IMR-90 (cell line): ENCODE measurements at regions not wholly inside any gene's neighbourhood (a gene's known extent, or its start where the extent isn't known, plus 50 kb on each side); places are given as distances from the start of the nearest gene placed in this dataset.

Experiments
- ATAC-seq: fragments of 200-7000 bp; cut with Tn5 transposase; 2 replicates; pipeline ENCODE4 v1.9.1; 2020; ENCODE audit warnings: low read depth, mild to moderate bottlenecking, moderate library complexity
- BruUV-seq: library from RNA; stranded (reverse); fragments of 400-500 nt; replicated peaks from 2 replicates; lab custom pipeline; 2021; lab: Mats Ljungman, UMichigan
- CTCF ChIA-PET: fragments of 300-600 bp; formaldehyde crosslinking; extraction: SDS; loops from one replicate; lab custom pipeline; 2021; ENCODE audit warnings: antibody characterized with exemption; lab: Yijun Ruan, JAX
- POLR2A ChIA-PET: fragments of 300-600 bp; sonication (Branson Sonifier 250); formaldehyde crosslinking; loops from one replicate; lab custom pipeline; 2022; ENCODE audit warnings: antibody characterized with exemption; ENCODE audit not compliant: unreplicated experiment; lab: Charles Lee
- DNase-seq: peaks from one replicate; pipeline ENCODE4 v3.0.0; 2013
- H2AFZ ChIP-seq: replicated peaks from 2 replicates; pipeline ENCODE3; 2013; ENCODE audit warnings: low read length, mild to moderate bottlenecking; ENCODE audit not compliant: poor library complexity
- H2AK5ac ChIP-seq: 2 replicates; pipeline ENCODE4 v1.6.1; 2013; ENCODE audit warnings: low read depth, low read length, inconsistent platforms
- H2AK9ac ChIP-seq: replicated peaks from 2 replicates; pipeline ENCODE3; 2013; ENCODE audit warnings: mild to moderate bottlenecking, low read depth, low read length, moderate library complexity; ENCODE audit not compliant: poor library complexity
- H2BK120ac ChIP-seq: 2 replicates; pipeline ENCODE4 v1.6.1; 2013; ENCODE audit warnings: low read depth, low read length, inconsistent platforms
- H2BK15ac ChIP-seq: 3 replicates; pipeline ENCODE4 v1.6.1; 2013; ENCODE audit warnings: low read depth, low read length, inconsistent platforms
- H2BK20ac ChIP-seq: 2 replicates; pipeline ENCODE4 v1.6.1; 2013; ENCODE audit warnings: low read depth, mild to moderate bottlenecking, inconsistent platforms, low read length, moderate library complexity
- H2BK5ac ChIP-seq: 2 replicates; pipeline ENCODE4 v1.6.1; 2013; ENCODE audit warnings: mild to moderate bottlenecking, low read depth, low read length, inconsistent platforms; ENCODE audit not compliant: poor library complexity, severe bottlenecking
- H3K14ac ChIP-seq: replicated peaks from 2 replicates; pipeline ENCODE4 v1.6.1; 2013; ENCODE audit warnings: low read depth, low read length, inconsistent platforms
- H3K18ac ChIP-seq: 2 replicates; pipeline ENCODE4 v1.6.1; 2013; ENCODE audit warnings: low read depth, low read length, control low read depth
- H3K23ac ChIP-seq: 2 replicates; pipeline ENCODE4 v1.6.1; 2013; ENCODE audit warnings: low read depth, low read length, inconsistent platforms
- H3K27ac ChIP-seq: 2 replicates; pipeline ENCODE4 v1.5.1; 2013; ENCODE audit warnings: mild to moderate bottlenecking, control low read depth, low read length; ENCODE audit not compliant: insufficient read depth
- H3K27me3 ChIP-seq: 2 replicates; pipeline ENCODE4 v1.6.1; 2013; ENCODE audit warnings: low read length; ENCODE audit not compliant: control insufficient read depth, insufficient read depth
- H3K36me3 ChIP-seq: 2 replicates; pipeline ENCODE4 v1.6.1; 2013; ENCODE audit warnings: low read length, mixed read lengths; ENCODE audit not compliant: control insufficient read depth, insufficient read depth
- H3K4ac ChIP-seq: 2 replicates; pipeline ENCODE4 v1.6.1; 2013; ENCODE audit warnings: low read depth, low read length, inconsistent platforms
- H3K4me1 ChIP-seq: 2 replicates; pipeline ENCODE4 v1.6.1; 2013; ENCODE audit warnings: low read length, mixed read lengths; ENCODE audit not compliant: control insufficient read depth, insufficient read depth
- H3K4me2 ChIP-seq: 2 replicates; pipeline ENCODE4 v1.6.1; 2013; ENCODE audit warnings: low read depth, mild to moderate bottlenecking, control low read depth, low read length, moderate library complexity
- H3K4me3 ChIP-seq: 2 replicates; pipeline ENCODE4 v1.5.1; 2013; ENCODE audit warnings: low read depth, mild to moderate bottlenecking, control low read depth, low read length, moderate library complexity; ENCODE audit not compliant: insufficient read depth
- H3K56ac ChIP-seq: 2 replicates; pipeline ENCODE4 v1.6.1; 2013; ENCODE audit warnings: low read length, inconsistent platforms; ENCODE audit not compliant: insufficient read depth; ENCODE audit errors: extremely low read depth
- H3K79me1 ChIP-seq, 2 experiments: 2 replicates each; pipeline ENCODE4 v1.6.1; 2013; ENCODE audit warnings: low read length in 2 of 2, inconsistent platforms in 1 of 2, low read depth in 1 of 2
- H3K9ac ChIP-seq: 2 replicates; pipeline ENCODE4 v1.6.1; 2013; ENCODE audit warnings: low read depth, low read length, control low read depth
- H3K9me1 ChIP-seq: 2 replicates; pipeline ENCODE4 v1.6.1; 2013; ENCODE audit warnings: low read length, inconsistent platforms; ENCODE audit not compliant: insufficient read depth
- H3K9me3 ChIP-seq: 2 replicates; pipeline ENCODE4 v1.6.1; 2013; ENCODE audit warnings: low read length; ENCODE audit not compliant: control insufficient read depth, insufficient read depth
- H4K20me1 ChIP-seq: 2 replicates; pipeline ENCODE4 v1.6.1; 2013; ENCODE audit warnings: low read length, inconsistent platforms; ENCODE audit not compliant: insufficient read depth
- H4K5ac ChIP-seq: 2 replicates; pipeline ENCODE4 v1.6.1; 2013; ENCODE audit warnings: mild to moderate bottlenecking, low read depth, low read length, control low read depth
- H4K8ac ChIP-seq, 2 experiments: 2 replicates each; pipeline ENCODE4 v1.6.1; 2013; ENCODE audit warnings: low read depth in 2 of 2, low read length in 2 of 2, control low read depth in 1 of 2, inconsistent platforms in 1 of 2
- H4K91ac ChIP-seq: 2 replicates; pipeline ENCODE4 v1.6.1; 2013; ENCODE audit warnings: low read depth, low read length, inconsistent platforms; ENCODE audit not compliant: insufficient read depth
- BHLHE40 ChIP-seq: fragments of 150-350 bp; IDR thresholded peaks from 2 replicates; pipeline ENCODE4 v1.6.1; 2016; ENCODE audit warnings: mild to moderate bottlenecking, low read depth, low read length
- CEBPB ChIP-seq: IDR thresholded peaks from 2 replicates; pipeline ENCODE4 v1.6.1; 2012; ENCODE audit warnings: low read depth, low read length, improper control_type of control experiment
- CHD1 ChIP-seq: IDR thresholded peaks from 2 replicates; pipeline ENCODE4 v1.6.1; 2012; ENCODE audit warnings: low read depth, low read length, improper control_type of control experiment
- CTCF ChIP-seq: conservative IDR thresholded peaks from 2 replicates; pipeline ENCODE4 v1.5.1; 2012; ENCODE audit warnings: mild to moderate bottlenecking, low read depth, low read length, improper control_type of control experiment
- ELK1 ChIP-seq: fragments of 150-350 bp; IDR thresholded peaks from 2 replicates; pipeline ENCODE4 v1.6.1; 2016; ENCODE audit warnings: low read depth, mild to moderate bottlenecking, low read length, moderate library complexity, borderline replicate concordance
- FOS ChIP-seq: fragments of 150-350 bp; IDR thresholded peaks from 2 replicates; pipeline ENCODE4 v1.6.1; 2016; ENCODE audit warnings: low read depth, low read length
- MAFK ChIP-seq: IDR thresholded peaks from 2 replicates; pipeline ENCODE4 v1.6.1; 2012; ENCODE audit warnings: low read depth, low read length, improper control_type of control experiment
- MAZ ChIP-seq: IDR thresholded peaks from 2 replicates; pipeline ENCODE4 v1.6.1; 2012; ENCODE audit warnings: low read depth, mild to moderate bottlenecking, low read length, improper control_type of control experiment, moderate library complexity, borderline replicate concordance
- MXI1 ChIP-seq: IDR thresholded peaks from 2 replicates; pipeline ENCODE4 v1.6.1; 2012; ENCODE audit warnings: low read depth, mild to moderate bottlenecking, low read length, moderate library complexity, borderline replicate concordance
- NFE2L2 ChIP-seq: fragments of 150-350 bp; IDR thresholded peaks from 2 replicates; pipeline ENCODE4 v1.6.1; 2016; ENCODE audit warnings: low read depth, mild to moderate bottlenecking, low read length
- POLR2A ChIP-seq: IDR thresholded peaks from 2 replicates; pipeline ENCODE4 v1.6.1; 2012; ENCODE audit warnings: mild to moderate bottlenecking, low read depth, low read length
- RAD21 ChIP-seq: IDR thresholded peaks from 2 replicates; pipeline ENCODE4 v1.6.1; 2012; ENCODE audit warnings: low read length, improper control_type of control experiment
- RCOR1 ChIP-seq: IDR thresholded peaks from 2 replicates; pipeline ENCODE4 v1.6.1; 2012; ENCODE audit warnings: mild to moderate bottlenecking, low read length, improper control_type of control experiment; ENCODE audit not compliant: insufficient replicate concordance
- RFX5 ChIP-seq: IDR thresholded peaks from 2 replicates; pipeline ENCODE4 v1.8.0; 2012; ENCODE audit warnings: low read depth, mild to moderate bottlenecking, low read length, moderate library complexity
- SMC3 ChIP-seq: fragments of 150-350 bp; IDR thresholded peaks from 2 replicates; pipeline ENCODE4 v1.6.1; 2016; ENCODE audit warnings: low read depth, mild to moderate bottlenecking, antibody characterized with exemption, low read length, moderate library complexity
- USF2 ChIP-seq: fragments of 150-350 bp; IDR thresholded peaks from 2 replicates; pipeline ENCODE4 v1.6.1; 2017; ENCODE audit warnings: mild to moderate bottlenecking, antibody characterized with exemption, low read length, low read depth
- WGBS, 2 experiments: methylation state at CpG; one replicate each; pipeline versions ENCODE4 v1.1.5 to v1.1.7; 2013; ENCODE audit warnings: missing lambda C conversion rate in 2 of 2; ENCODE audit not compliant: insufficient read length in 1 of 2; ENCODE audit errors: extremely low coverage in 2 of 2; 5-methylcytosine and 5-hydroxymethylcytosine counted together
- dilution Hi-C: fragments of 300-500 bp; cut with HindIII; formaldehyde crosslinking; loops from one replicate; pipeline ENCODE4 v1.14.3; 2018; ENCODE audit warnings: low sequenced_read_pairs; ENCODE audit not compliant: unreplicated experiment
- in situ Hi-C: fragments of 300-500 bp; cut with MboI; formaldehyde crosslinking; loops from 3 replicates; pipeline ENCODE4 v1.14.3; 2019; ENCODE audit warnings: low sequenced_read_pairs, inconsistent platforms, mixed read lengths
- intact Hi-C: fragments of 100-400 bp; cut with micrococcal nuclease; formaldehyde crosslinking; loops from 2 replicates; pipeline ENCODE4 v1.10.0; 2022

- Histone ChIP-seq H3K14ac (no peak overlapping the region), H3K79me1 (no peaks in the 10 kb centered on the region), H2AK9ac (no peak overlapping the region), H2AFZ (no peak overlapping the region), H2BK5ac (no peak overlapping the region), H2BK120ac (no peak overlapping the region), H4K91ac (no peak overlapping the region), H4K20me1 (no peaks in the 10 kb centered on the region), H3K9me1 (no peaks in the 10 kb centered on the region), H3K23ac (no peak overlapping the region), H3K18ac (no peak overlapping the region), H2BK15ac (no peak overlapping the region), H3K4me3 (no peak overlapping the region), H2BK20ac (no peak overlapping the region), H3K4me2 (no peak overlapping the region), H3K36me3 (no peaks in the 10 kb centered on the region), H3K4ac (no peak overlapping the region), H3K27me3 (no peaks in the 10 kb centered on the region), H3K56ac (no peak overlapping the region), H3K27ac (no peak overlapping the region), H3K4me1 (no peaks in the 10 kb centered on the region), H3K9me3 (no peaks in the 10 kb centered on the region), H2AK5ac (no peak overlapping the region), H3K9ac (no peak overlapping the region), H4K8ac (no peak overlapping the region), H4K5ac (no peak overlapping the region)
- POLR2A ChIA-PET: interaction anchor here (0.6 kb wide), 1 partner anchor 42 kb away, joined by 7 read pairs; no protein-coding TSS in a partner anchor
- BruUV-seq: no TSS peak
- no peak for TF ChIP-seq NFE2L2
- no peak for TF ChIP-seq ELK1
- TF ChIP-seq MAFK: no peak
- no peak for TF ChIP-seq SMC3
- TF ChIP-seq BHLHE40: no peak
- no peak for TF ChIP-seq FOS
- no peak for TF ChIP-seq RCOR1
- no peak for TF ChIP-seq CTCF
- TF ChIP-seq USF2: no peak
- TF ChIP-seq POLR2A: no peak
- TF ChIP-seq CEBPB: no peak
- no peak for TF ChIP-seq MAZ
- TF ChIP-seq RAD21: no peak
- no peak for TF ChIP-seq CHD1
- TF ChIP-seq MXI1: no peak
- no peak for TF ChIP-seq RFX5
- ATAC-seq (no peak), DNase-seq (no peak)
- CTCF ChIA-PET: no interaction called here
- no CpG with 5 or more reads among the region's 2 CpGs for WGBS, 2 experiments
- in situ Hi-C loops (no loop called here), intact Hi-C loops (no loop called here), dilution Hi-C loops (no loop called here)
These were observed 101.5 kb upstream of the GABRA2 start for GRCh38 chr4:46491455-46491854.
